ENCODE measurements at regions not wholly inside any gene's neighbourhood (a gene's known extent, or its start where the extent isn't known, plus 50 kb on each side); places are given as distances from the start of the nearest gene placed in this dataset.
"Not testable (repeated sequence)": the region's sequence is repeated elsewhere in the genome, so short reads cannot be mapped to it uniquely, and the experiment has no call there.

DNA sequence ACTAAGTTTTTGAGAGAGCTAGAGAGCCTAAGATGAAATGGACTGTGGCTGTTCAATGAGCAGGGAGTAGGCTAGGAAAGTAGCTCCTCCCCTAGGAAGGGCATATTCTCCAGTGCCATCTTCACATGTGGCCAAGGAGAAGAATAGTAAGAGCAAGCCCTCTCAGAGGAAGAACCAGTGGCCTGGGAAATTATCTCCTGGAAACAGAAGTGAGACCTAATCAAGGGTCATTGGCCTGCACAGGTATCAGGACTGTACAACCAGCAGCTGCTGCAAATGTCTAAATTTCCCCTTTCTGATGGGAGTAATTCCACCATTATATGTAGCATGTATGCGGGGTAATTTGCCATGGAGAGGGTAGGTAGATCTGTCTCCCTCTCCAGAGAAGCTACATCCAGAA is 334.8 kb upstream of the RASGEF1B start:
- DNase-seq: no peak

DNA sequence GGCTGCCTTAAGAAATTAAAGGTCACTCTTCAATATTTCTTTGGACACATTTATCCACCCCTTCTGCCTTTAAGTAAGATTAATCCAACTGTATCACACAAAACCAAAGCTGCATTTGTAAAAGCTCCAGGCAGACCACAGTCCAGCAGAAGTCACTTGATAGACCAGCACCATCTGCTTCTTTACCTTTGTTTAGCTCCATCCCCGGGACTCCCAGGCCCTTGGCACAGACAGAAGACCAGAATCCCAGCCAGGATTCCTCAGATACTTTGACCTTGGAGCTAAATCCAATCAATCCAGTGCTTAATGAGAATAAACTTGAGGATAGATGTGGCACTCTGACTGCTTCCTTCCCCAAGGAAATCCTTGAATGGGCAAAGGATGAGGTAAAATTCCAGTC is 333.1 kb upstream of the RASGEF1B start:
- DNase-seq: no peak

DNA sequence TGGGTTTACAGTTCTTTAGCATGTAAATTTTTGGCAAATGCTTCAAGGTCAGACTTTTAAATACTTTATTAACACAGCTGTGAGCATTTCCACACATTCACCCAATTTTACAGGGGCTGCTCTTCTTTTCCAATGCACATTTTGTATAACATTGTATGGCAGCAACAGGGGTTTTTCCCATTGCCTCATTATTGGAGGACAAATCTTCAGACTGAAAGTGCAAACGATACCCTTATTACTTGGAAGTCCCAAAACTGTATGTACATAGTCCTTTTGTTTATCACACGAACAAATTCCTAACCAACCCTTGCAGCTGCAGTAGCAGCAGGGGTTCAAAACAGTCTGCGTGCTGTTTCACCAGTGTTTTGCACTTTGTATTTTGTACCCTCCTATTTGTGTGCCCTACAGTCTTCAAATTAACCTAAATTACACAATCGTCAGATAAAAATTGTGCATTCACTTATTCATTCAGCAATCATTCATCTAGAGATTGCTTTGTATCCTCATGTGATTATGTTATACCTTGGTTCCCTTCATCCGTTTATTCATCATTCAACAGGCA is 330.7 kb upstream of the RASGEF1B start:
- DNase-seq: no peak

DNA sequence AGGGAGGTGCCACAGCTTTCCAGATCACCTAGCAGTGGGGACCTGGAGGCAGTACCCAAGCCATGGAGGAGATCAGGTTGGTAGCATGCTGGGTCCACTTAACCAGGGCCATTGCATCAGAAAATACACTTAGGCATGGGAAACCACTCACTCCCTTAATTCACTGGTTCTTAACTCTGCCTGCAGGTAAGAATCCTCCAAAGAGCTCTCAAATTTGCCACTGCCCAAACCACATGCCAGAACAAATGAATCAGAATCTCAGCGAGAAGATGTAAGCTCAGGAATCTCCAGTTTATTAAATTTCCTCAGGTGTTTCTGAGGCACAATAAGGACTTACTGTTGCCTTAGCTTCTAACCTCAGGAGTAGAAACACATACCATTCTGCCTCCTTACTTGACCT is 327.7 kb upstream of the RASGEF1B start:
- no peak for DNase-seq

DNA sequence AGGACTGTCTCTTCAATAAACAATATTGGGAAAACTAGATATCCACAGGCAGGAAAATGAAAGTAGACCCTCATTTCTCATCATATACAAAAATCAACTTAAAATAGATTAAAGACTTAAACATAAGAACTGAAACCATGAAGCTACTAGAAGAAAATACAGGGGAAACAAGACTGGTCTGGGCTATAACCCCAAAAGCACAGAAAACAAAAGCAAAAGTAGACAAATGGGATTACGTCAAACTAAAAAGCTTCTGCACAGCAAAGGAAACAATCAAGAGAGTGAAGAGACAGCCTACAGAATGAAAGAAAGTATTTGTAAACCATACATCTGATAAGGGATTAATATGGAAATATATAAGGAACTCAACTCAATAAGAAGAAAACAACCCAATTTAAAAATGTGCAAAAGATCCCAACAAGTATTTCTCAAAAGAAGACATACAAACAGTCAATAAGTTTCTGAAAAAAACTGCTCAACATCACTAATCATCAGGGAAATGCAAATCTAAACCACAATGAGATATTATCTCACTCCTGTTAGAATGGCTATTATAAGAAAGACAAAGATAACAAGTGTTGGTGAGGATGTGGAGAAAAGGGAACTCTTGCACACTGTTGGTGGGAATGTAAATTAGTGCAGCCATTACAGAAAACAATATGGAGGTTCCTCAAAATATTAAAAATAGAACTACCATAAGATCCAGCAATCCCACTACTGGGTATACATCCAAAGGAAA is 325.3 kb upstream of the RASGEF1B start:
- no peak for DNase-seq

- DNase-seq: no peak
Observed at GRCh38 chr4:81792521-81792920, 320.8 kb upstream of the RASGEF1B start.

- DNase-seq: no peak
Observed at GRCh38 chr4:81790477-81790876, 318.8 kb upstream of the RASGEF1B start.

DNA sequence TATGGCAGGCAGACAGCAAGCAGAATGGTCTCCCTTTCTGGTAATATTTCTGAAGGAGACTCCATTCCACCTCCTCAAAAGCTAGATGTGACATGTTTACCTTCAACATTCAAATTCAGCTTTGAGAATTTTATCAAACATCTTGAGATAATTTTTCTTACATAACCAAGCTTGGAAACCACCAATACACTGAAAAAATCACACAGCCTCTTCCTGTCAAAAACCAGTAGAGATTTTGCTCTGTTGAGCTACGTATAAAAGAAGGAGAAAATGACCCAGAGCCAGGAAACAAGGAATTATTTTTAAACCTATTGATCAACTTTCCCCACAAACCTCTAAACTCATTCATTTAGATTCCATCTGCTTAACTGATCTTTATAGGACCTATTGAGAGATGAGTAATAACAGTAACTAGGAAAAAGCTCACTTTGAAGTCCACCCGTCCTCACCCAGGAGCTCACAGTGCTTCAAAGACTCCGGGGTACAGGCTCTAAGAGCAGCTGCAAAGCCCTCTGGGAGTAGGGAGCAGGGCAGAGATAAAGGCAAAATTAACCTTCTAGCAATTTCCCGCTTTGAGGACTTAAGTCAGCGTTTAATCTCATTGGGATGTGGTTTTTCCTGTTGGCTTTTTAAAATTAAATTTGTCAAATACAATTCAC is 318.2 kb upstream of the RASGEF1B start:
- DNase-seq: no peak

DNA sequence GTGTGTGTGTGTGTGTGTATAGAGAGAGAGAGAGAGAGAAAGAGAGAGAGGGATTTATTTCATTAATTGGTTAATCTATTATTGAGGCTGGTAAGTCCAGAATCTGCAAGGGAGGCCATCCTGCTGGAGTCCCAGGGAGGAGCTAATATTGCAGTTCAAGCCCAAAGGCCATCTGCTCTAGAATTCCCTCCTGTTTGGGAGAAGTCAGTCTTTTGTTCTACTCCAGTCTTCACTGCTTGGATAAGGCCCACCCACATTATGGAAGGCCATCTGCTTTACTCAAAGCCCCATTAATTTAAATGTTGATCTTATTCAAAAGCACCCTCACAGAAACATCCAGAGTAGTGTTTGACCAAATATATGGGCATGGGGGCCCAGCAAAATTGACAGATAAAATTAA is 317.5 kb upstream of the RASGEF1B start:
- no peak for DNase-seq

- no peak for DNase-seq
Observed at GRCh38 chr4:81786766-81787165, 315.1 kb upstream of the RASGEF1B start.

- no peak for DNase-seq
Observed at GRCh38 chr4:81786063-81786763, 314.5 kb upstream of the RASGEF1B start.

DNA sequence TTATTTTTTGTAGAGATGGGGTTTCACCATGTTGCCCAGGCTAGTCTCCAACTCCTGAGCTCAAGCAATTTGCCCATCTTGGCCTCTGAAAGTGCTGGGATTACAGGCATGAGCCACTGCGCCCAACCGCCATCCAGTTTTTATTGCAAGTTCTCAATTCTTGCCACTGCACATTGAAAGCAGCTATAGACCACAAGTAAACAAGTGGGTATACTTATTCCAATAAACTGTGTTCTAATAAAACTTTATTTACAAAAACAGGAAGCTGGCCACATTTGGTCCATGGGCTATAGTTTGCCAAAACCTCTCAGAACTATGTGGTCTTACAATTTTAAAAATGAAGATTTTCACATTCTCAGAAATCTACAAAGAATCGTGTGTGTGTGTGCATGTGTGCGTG is 313.6 kb upstream of the RASGEF1B start:
- no peak for DNase-seq

DNA sequence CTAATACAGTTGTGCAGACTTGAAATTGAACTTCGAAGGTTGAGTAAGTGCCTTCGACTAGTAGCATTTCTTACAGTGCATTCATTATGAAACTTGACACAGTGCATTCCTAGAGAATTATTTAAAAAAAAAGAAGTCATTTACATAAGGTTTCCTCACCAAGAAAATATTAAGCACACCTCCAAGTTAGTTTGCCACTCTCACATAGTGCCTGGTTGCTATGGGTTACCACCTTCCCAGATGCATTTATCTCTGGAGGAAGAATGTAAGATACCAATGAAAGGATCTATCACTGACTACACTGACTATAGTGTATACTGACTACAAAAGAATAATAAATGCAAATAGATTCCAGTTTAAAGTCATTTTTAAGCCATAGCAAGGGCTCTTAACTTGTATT is 311.9 kb upstream of the RASGEF1B start:
- no peak for DNase-seq

GRCh38 chr4:81781799-81782198 is 310.1 kb upstream of the RASGEF1B start:
- DNase-seq: no peak

- not testable (repeated sequence) for DNase-seq
Observed at GRCh38 chr4:81777718-81778117, 306.0 kb upstream of the RASGEF1B start.

DNA sequence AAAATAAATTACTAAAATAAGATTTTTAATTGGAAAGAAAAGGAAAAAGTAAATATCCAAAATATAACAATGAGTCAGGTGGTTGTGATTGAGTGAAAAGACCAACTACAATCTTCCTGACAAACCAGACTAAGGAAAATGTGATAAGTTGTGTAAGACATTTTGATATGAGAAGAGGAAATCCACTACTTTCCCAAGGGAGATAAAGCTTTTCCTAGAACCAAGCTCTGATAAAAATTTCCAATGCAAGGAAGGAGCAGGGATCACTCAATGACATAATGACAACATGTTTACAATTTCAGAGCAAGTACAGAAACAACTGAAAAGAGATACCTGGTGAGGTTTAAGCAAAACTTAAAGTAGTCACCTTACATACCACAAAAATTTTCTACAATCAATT is 305.1 kb upstream of the RASGEF1B start:
- DNase-seq: no peak

DNA sequence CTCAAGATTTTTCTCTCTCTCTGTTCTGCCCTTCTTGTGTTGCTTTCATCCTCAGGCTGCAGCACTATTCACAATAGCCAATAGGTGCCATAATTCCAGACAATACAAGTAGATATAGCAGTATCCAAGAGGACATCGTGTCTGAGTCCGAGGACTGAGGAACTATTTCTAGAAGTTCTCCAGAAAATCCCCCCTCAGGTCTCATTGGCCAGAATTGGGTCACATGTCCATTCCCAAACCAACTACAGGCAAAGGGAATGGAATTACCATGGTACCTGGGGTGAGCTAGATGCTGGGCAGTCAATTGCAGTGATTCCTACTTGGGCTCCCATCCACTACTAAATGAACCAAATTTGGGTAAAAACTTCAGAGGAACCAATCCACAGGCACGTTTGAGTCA is 301.9 kb upstream of the RASGEF1B start:
- DNase-seq: no peak

DNA sequence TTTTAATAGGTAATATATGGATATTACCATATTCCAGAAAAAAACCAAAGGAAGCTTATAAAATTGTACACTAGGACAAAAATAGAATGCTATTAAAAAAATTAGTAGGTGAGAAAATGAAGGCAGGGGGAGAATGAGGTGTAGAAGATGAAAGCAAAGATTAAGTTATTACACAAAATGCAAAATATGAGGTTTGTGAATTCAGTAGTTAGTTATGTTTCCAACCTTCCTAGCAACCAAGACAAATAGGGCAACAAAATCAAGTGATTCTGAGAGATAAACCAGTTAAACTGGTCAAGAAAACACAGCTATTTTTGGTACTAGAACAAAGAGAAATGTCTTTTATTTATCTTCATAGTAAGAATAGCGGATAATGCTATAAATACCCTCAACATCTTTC is 300.0 kb upstream of the RASGEF1B start:
- DNase-seq: no peak

- DNase-seq: no peak
Observed at GRCh38 chr4:81769244-81769643, 297.5 kb upstream of the RASGEF1B start.

DNA sequence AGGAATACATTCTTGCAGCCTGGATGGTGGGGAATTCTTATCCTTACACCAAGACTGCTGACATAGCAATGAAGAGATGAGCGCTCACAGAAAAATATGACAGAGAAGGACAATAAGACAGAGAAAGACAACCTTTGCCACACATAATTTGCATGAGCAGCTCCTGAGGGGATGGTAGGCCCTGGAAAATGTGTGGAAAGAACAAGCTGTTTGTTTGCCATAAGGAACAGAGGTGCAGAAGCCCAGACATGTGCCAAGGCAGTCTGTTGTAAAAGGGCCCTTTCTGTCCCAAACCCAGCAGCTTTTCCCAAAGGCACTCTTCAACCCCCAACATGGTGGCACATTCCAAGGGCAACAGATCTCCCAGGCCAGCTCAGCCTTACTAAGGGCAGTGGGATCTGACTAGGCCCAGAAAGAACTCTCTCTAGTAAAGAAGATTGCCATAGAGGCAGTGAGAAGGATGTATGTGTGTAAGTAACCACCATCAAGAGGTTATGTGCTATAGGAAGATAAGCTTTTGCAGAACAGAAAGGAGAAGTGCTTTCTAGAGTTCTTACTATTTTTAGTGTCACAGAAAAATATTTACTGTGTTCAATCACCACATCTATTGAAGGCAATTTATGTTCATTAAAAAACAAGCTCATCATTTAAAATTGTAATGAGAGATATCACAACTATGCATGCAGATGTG is 287.0 kb upstream of the RASGEF1B start:
- DNase-seq: no peak

GRCh38 chr4:81757691-81758090 is 286.0 kb upstream of the RASGEF1B start:
- DNase-seq: no peak

DNA sequence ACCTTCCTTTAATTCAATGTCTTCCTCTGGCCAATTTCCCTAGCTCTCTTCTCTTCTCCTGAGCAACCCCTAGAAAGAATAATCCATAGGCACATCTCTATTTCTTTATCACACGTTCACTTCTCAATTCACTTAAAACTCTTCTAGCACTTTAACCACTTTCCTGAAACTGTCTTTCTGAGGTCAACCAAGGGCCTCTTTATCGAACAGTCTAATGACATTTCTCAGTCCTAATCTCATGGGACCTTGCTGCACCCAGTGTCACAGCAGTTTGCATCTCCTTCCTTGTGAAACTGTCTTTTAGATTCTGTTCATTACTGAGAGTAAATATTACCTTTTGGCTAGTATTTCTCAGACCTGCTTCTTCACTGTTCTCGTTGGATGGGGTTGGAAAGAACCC is 285.3 kb upstream of the RASGEF1B start:
- DNase-seq: no peak

DNA sequence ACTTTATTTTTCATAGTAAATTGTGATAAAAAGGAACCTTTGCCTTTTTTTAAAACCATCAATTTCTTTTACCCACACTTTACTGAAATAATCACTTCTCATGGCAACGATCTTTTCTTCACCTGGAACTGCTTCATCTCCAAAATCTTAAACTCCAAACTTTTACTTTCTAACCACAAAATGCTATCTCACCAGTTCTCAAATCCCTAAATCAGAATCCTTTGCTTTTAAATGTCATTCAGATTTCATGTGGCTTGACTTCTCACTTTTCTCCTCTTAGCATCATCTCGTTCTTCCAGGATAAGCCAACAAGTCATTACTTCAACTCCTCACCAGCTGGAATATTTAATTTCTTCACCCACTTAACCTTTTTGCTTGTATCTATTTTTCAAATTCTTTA is 284.3 kb upstream of the RASGEF1B start:
- DNase-seq: no peak
